ENCODE measurements at regions not wholly inside any gene's neighbourhood (a gene's known extent, or its start where the extent isn't known, plus 50 kb on each side); places are given as distances from the start of the nearest gene placed in this dataset.
A peak's percentile ranks its signal among the peaks of the same experiment; 100 is the strongest.

DNA sequence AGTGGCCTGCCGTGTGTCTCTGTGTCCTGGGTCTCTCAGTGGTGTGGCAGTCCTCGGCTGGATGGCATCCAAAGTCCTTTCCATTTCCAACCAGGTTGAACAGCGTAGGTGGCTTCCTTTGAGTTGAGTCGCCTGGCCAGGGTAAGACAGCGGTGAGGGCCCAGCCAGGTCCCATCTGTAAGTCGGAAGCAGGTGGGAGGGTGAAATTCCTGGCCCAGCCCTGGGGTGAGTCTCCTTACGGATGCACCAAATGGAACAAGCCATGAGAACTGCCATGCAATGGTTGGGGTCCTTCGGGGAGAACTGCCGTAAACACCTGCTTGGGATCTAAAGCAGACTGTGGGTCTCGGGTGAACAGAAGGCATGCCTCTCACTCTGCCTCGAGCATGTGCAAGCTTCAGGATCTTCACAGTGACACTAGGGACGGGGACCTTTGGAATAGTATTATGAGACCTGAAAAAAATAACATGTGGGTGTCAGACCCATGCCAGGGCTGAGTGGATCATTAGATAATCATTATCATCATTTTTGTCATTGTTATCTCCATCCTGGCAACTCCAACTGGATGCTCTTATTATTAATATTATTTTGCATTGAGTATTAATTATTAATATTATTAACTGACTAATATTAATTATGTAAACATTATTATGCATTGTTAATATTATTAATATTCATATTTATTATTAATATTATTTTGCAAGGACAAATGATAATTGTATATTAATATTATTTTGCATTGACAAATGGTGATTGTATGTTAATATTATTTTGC, 57.7 kb upstream of the LINC01488 start:
- intact Hi-C loops (cut with DNase I) = no loop called here
- ATAC-seq (no peak), DNase-seq (ENCODE audit: low spot score) (no peak)

DNA sequence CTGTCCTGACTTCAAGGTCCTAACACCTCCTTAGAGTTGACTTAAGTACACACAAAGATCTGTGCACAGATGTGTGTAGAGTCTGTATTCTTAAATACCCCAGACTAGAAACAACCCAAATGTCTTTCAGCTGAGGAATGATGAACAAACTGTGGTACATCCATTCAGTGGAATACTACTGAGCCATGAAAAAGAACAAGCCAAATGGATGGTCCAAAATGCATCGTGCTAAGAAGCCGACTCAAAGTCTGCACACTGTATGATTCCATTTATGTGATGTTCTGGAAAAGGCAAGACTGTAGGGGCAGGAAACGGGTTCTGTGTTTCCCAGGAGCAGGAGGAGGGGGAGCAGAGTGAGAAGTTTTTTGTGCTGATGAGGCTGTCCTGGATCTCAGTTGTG, 56.7 kb upstream of the LINC01488 start:
- intact Hi-C loops (cut with DNase I) = no loop called here
- no peak for DNase-seq (ENCODE audit: low spot score)
- ATAC-seq = no peak

DNA sequence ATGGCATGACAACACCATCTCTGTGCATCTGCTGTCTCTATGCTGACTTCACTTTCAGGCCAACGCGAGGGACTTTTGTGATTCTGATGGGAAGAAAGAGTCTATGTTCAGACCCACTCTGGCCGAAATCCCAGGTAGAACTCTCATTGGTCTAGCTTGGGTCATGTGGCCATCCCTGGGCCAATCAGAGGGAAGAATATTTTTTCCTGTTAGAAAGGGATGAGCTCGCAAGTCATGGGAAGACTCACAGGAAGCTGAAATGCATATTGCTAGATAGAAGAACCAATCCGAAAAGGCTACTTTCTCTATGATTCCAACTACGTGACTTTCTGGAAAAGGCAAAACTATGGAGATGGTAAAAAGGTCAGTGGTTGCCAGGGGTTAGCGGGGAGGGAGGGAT, 56.0 kb upstream of the LINC01488 start:
- ATAC-seq (no peak), DNase-seq (ENCODE audit: low spot score) (no peak)
- intact Hi-C loops (cut with DNase I) = no loop called here

DNA sequence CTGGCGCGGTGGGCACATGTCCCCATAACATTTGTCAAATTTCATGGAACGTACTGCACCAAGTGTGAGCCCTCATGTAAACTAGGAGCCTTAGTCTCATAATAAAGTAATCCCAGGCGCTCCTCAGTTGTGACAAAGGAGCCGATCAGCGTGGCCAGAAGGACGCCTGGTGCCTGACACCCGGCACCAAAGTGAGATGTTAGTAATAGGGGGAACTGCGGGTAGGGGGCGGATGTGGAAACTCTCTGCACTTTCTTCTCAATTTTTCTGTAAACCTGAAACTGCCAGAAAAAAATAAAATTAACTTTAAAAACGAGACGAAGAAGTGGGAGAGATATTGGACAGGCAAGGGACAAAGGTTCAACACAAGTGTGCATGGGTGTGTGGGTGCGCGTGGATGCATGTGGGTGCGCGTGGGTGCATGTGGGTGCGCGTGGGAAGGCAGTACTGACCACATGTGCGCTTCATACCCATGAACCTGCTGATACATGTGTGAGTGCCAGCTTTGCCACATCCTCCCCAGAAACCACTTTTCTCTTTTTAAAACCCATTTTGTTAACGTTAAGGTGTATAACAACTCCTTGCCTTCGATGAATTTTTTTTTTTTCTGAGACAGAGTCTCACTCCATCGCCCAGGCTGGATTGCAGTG, 55.4 kb upstream of the LINC01488 start:
- no peak for ATAC-seq
- intact Hi-C loops (cut with DNase I) = no loop called here

DNA sequence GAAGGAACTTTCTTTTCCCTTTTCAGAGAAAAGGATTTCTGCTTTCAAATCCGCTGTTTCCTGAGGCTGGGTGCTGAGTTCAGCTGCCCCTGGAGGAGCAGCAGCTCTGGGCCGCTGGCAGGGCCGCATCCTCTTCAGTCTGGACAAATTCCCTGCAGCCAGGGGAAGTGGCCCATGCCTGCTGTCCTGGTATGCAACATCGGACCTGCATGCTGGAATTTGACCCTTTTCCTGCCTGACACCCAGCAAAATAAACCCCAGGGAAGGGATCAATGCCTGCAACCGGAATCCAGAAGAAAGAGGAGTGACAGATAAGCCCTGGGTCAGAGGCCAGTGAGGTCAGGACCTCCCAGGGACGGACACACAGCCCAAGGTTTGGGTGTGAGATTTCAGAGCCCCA, 54.1 kb upstream of the LINC01488 start:
- DNase-seq (ENCODE audit: low spot score) (peak; percentile 54), ATAC-seq (no peak)
- intact Hi-C loops (cut with DNase I) = no loop called here

More for the DNA sequence above, 55.4 kb upstream of the LINC01488 start:
- DNase-seq (ENCODE audit: low spot score) = no peak

DNA sequence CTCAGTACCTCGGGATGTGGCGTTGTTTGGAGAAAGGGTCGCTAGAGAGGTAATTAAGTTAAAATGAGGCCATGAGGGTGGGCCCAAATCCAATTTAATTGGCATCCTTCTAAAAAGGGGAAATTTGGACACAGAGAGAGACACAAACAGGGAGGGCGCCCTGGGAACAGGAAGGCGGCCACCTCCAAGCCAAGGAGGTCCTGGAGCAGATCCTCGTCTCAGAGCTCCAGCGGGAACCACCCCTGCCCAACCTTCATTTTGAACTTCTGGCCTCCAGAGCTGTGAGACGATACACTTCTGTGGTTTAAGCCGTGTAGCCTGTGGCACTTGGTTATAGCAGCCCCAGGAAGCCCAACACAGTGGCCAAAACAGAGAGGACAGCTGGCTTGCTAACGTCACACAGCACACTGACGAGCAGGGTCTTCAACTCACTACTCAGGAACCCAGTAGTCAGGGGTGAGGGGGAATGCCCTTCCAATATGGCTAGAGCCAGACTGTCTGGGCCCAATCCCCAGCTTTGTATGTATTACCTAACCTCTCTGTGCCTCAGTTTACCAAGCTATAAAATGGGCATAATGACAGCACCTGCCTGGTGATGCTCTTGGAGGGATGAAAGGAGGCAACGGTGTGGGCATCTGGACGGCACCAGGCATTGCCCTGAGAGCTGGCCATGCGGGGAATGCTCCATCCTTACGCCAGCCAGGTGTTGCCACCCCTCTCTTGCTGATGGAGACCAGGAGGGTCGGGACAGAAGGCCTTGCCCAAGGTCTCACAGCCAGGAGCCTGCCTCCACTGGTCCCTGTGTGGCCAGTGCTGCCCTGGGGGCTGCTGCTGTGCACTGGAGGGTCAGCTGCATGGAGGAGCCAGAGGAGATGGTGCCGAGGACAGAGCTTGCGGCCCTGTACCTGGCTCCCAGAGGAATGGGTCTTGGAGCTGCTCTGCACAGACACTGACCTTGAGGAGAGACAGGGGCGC, 53.3 kb upstream of the LINC01488 start:
- DNase-seq (ENCODE audit: low spot score) (peak; percentile 23), ATAC-seq (no peak)
- intact Hi-C loops (cut with DNase I) = no loop called here

DNA sequence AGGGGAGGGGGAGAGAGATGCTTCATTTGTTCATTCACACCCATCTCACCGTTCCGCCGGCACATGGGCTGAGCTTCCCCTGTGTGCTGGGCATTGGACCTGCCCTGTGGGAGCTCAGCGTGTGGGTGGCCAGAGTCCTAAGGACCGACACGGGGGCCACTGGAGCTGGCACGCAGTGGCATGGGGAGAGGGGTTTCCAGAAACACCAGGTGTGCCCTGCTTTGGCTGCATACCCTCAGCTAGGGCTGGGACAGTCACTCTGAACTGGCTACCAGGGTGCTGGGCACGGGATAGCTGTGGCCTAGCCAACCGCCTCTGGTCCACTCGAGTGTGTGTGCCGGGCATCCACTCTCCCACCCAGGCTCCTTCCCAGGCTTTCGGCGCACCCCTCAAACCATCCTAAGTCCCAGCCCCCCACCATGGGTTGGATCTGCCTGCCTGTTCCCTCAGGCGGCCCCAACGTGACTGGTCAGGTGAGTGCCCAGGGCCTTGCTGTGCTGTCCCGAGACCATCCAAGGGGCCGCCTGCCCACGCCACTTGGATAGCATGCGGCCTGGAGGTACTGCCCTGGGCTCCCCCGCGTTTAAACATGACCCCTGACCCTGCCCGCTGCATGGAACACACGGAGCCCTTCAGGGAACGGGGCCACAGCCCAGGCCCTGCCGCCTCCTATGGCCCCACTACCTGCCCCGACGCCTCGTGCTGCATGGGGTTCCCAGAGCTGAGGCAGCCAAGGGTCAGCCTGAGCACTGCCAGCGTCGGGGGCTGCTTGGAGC, 51.6 kb upstream of the LINC01488 start:
- ATAC-seq (no peak), DNase-seq (ENCODE audit: low spot score) (no peak)
- intact Hi-C loops (cut with DNase I) = no loop called here

DNA sequence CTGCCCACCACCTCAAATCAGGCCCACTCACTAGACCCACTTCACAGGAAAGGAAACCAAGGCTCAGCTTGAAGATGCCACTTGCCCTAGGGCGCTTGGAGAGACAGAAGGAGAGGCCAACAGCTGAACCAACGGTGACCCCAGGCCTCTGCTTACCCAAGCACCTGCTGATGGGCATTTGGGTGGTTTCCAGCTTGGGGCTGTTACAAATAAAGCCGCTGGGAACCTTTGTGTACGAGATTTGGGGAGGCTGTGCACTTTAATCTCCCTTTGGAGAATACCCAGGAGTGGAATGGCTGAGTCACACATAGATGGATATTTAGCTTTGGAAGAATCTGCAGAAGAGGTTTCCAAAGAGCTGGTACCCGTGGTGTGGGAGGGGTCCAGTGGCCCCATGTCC, 50.9 kb upstream of the LINC01488 start:
- ATAC-seq = no peak
- no peak for DNase-seq (ENCODE audit: low spot score)
- intact Hi-C loops (cut with DNase I) = no loop called here

DNA sequence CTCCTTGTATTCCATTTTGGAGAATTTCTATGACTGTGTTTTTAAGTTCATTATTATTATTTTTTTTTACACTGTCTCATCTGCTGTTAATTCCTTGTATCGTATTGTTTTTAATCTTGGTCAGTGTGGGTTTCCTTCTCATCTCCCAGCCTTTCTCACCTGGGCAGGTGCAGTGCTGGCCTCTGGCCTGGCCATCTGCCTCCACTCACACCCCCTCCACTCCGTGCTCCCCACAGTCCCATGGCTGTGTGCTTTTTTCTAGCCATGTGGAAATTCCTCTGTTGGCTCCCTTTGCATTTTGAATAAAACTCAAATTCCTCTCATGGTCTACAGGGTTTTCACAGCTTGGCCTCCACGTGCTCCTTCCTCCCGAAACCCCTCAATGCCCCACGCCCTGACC, 50.3 kb upstream of the LINC01488 start:
- DNase-seq (ENCODE audit: low spot score) = no peak
- intact Hi-C loops (cut with DNase I) = no loop called here

More for the DNA sequence above, 50.3 kb upstream of the LINC01488 start:
- no peak for ATAC-seq
